HG02798 (cell line): ENCODE measurements at regions not wholly inside any gene's neighbourhood (a gene's known extent, or its start where the extent isn't known, plus 50 kb on each side); places are given as distances from the start of the nearest gene placed in this dataset.

ENCODE experiments used
- ATAC-seq: cut with Tn5 transposase; IDR thresholded peaks from one replicate; pipeline ENCODE4 v1.9.1; 2021; ENCODE audit warnings: mild to moderate bottlenecking; ENCODE audit not compliant: unreplicated experiment, poor library complexity

GRCh38 chr6:41467627-41468404, 78.4 kb upstream of the FOXP4 start:
- ATAC-seq: no peak

GRCh38 chr6:41469156-41470028, 76.8 kb upstream of the FOXP4 start:
- no peak for ATAC-seq

- ATAC-seq: no peak
Observed at GRCh38 chr6:41470029-41470330, 76.2 kb upstream of the FOXP4 start.

GRCh38 chr6:41470331-41471063, 75.7 kb upstream of the FOXP4 start:
- no peak for ATAC-seq

- ATAC-seq: no peak
Observed at GRCh38 chr6:41471064-41471895, 74.9 kb upstream of the FOXP4 start.

GRCh38 chr6:41474213-41474933, 71.8 kb upstream of the FOXP4 start:
- no peak for ATAC-seq

GRCh38 chr6:41475164-41475563, 71.0 kb upstream of the FOXP4 start:
- no peak for ATAC-seq

- ATAC-seq: no peak
Observed at GRCh38 chr6:41475737-41476357, 70.3 kb upstream of the FOXP4 start.

- no peak for ATAC-seq
Observed at GRCh38 chr6:41476401-41476800, 69.8 kb upstream of the FOXP4 start.

- no peak for ATAC-seq
Observed at GRCh38 chr6:41477572-41477971, 68.6 kb upstream of the FOXP4 start.

- ATAC-seq: no peak
Observed at GRCh38 chr6:41483943-41484342, 62.2 kb upstream of the FOXP4 start.

- no peak for ATAC-seq
Observed at GRCh38 chr6:41487860-41488432, 58.2 kb upstream of the FOXP4 start.

- ATAC-seq: no peak
Observed at GRCh38 chr6:41488433-41489119, 57.6 kb upstream of the FOXP4 start.

- no peak for ATAC-seq
Observed at GRCh38 chr6:41489120-41489851, 56.9 kb upstream of the FOXP4 start.

GRCh38 chr6:41492261-41492891, 53.8 kb upstream of the FOXP4 start:
- ATAC-seq: no peak

GRCh38 chr6:41494212-41495110, 51.7 kb upstream of the FOXP4 start:
- ATAC-seq: no peak
